GM13976 (cell line): ENCODE measurements at regions not wholly inside any gene's neighbourhood (a gene's known extent, or its start where the extent isn't known, plus 50 kb on each side); places are given as distances from the start of the nearest gene placed in this dataset.
"Not testable (repeated sequence)": the region's sequence is repeated elsewhere in the genome, so short reads cannot be mapped to it uniquely, and the experiment has no call there.

ENCODE experiments used
- DNase-seq: peaks from one replicate; pipeline ENCODE4 v3.0.0; 2012; ENCODE audit warnings: low spot score
- in situ Hi-C: fragments of 300-500 bp; cut with MboI; formaldehyde crosslinking; loops from one replicate; pipeline ENCODE4 v1.12.0; 2022; ENCODE audit warnings: low sequenced_read_pairs, mixed read lengths, inconsistent platforms; ENCODE audit not compliant: unreplicated experiment
- TF ChIP-seq, protein P1 (sequence below): IDR thresholded peaks from 2 replicates; pipeline ENCODE4 v1.5.1; 2012; ENCODE audit warnings: borderline replicate concordance, mild to moderate bottlenecking; ENCODE audit not compliant: insufficient read depth; ENCODE audit errors: extremely low read depth, missing control alignments, control extremely low read depth

DNA sequence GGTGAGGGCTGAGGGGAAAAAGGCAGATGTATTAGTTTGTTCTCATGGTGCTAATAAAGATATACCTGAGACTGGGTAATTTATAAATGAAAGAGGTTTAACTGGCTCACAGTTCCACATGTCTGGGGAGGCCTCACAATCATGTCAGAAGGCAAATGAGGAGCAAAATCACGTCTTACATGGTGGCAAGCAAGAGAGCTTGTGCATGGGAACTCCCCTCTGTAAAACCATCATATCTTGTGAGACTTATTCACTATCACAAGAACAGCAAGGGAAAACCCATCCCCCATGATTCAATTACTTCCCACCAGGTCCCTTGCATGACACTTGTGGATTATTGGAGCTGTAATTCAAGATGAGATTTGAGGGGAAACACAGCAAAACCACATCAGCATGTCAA is 1220.9 kb downstream of the GALC start:
- TF ChIP-seq, protein P1, sequence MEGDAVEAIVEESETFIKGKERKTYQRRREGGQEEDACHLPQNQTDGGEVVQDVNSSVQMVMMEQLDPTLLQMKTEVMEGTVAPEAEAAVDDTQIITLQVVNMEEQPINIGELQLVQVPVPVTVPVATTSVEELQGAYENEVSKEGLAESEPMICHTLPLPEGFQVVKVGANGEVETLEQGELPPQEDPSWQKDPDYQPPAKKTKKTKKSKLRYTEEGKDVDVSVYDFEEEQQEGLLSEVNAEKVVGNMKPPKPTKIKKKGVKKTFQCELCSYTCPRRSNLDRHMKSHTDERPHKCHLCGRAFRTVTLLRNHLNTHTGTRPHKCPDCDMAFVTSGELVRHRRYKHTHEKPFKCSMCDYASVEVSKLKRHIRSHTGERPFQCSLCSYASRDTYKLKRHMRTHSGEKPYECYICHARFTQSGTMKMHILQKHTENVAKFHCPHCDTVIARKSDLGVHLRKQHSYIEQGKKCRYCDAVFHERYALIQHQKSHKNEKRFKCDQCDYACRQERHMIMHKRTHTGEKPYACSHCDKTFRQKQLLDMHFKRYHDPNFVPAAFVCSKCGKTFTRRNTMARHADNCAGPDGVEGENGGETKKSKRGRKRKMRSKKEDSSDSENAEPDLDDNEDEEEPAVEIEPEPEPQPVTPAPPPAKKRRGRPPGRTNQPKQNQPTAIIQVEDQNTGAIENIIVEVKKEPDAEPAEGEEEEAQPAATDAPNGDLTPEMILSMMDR: no peak
- no peak for DNase-seq
- in situ Hi-C loops: no loop called here

DNA sequence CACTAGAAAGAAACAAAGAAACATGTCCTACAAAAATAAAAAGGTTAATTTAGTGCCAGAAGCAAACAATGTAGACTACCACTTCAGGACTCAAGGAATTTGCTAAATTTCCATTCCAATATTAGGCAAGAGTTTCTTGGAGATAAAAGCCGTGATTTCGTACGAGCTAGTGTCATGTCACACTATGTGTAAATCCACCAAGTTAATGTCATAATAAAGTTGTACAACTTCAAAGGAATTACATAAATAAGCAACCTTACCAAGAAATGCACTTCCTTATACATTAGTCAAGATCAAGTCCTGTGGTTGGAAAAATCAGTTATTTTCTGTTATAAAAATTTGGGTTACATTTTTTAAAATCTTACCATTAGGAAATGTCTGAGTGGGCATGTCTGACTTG is 1222.8 kb downstream of the GALC start:
- no peak for DNase-seq
- TF ChIP-seq, protein P1: no peak
- in situ Hi-C loops: no loop called here

DNA sequence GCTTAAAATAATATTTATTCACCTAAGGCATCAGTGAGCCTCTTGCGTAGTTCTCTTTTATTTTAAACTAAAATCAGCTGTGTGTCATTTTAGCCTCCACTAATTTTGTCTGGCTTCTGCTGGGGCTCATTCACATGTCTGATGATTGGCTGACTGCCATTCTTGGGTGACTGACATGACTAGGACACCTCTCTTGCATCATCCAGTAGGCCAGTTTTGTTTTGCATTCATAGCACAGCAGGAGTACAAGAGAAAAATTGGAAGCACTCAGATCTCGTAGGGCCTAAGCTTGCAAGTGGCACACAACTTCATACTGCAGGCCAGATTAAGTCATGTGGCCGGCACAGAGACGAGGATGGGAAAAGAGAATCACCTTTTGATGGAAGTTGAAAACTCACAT is 1226.5 kb downstream of the GALC start:
- in situ Hi-C loops: no loop called here
- no peak for DNase-seq
- TF ChIP-seq, protein P1: no peak

DNA sequence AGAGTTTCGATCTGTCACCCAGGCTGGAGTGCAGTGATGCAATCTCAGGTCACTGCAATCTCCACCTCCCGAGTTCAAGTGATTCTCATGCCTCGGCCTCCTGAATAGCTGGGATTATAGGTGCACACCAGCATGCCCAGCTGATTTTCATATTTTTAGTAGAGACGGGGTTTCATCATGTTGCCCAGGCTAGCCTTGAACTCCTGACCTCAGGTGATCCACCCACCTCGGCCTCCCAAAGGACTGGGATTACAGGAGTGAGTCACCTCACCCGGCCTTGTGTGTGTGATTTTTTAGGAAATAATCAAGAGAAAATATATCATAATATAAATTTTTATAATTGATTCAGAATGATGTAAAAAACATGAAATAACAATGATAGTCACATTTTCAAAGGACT is 1231.4 kb downstream of the GALC start:
- TF ChIP-seq, protein P1: no peak
- no peak for DNase-seq
- in situ Hi-C loops: no loop called here

DNA sequence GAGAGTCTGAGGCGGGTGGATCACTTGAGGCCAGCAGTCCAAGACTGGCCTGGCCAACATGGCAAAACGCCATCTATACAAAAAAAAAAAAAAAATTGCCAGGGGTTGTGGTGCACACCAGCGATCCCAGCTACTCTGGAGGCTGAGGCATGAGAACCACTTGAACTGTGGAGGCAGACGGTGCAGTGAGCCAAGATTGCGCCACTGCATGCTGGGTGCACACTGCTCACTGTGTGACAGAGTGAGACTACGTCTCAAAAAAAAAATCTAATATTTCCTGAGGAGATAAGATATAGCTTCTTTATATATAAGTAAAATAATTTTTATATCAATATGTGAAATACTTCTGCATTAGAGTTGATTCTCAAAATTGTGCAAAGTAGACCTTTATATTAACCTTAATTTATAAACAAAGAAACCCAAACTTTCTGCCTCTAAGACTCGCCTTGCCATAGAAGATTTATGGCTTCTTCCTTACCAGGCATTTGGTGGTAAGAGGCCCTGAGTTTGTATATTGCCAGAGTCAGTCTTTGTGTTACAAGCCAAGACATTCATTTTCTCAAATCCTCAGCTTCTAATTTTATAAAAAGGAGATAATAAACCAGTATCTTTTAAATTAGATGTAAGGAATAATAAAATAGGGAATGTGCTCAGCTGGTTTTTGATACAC is 1226.7 kb downstream of the FLRT2 start:
- TF ChIP-seq, protein P1: no peak
- in situ Hi-C loops: no loop called here
- no peak for DNase-seq

DNA sequence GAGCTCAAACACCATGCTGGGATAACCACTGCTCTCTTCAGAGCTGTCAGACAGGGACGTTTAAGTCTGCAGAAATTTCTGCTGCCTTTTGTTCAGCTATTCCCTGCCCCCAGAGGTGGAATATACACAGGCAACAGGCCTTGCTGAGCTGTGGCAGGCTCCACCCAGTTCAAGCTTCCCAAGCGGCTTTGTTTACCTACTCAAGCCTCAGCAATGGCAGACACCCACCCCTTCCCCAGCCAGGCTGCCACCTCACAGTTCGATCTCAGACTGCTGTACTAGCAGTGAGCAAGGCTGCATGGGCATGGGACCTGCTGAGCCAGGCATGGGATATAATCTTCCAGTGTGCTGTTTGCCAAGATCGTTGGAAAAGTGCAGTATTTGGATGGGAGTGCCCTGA is 1220.5 kb downstream of the FLRT2 start:
- DNase-seq, in situ Hi-C loops: not testable (repeated sequence)

DNA sequence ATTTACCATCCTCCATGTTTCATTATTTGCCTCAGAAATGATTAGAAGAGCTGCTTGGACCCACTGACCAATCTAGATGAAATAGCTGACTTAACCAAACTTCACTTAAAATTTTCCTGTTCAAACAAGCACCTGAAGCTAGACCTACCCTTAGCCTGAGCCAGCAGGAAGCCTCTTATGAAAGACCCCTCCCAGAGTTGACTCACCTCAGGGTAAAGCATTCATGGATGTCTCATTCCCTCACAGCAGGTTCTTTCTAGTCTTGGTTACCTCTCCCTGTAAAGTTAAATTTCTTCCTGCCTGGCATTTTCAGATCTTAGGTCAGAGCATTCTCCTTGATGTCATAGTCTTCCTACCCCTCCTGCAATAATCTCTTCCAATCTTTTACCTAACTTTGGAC is 1209.8 kb downstream of the FLRT2 start:
- no peak for DNase-seq
- TF ChIP-seq, protein P1: no peak
- in situ Hi-C loops: no loop called here

DNA sequence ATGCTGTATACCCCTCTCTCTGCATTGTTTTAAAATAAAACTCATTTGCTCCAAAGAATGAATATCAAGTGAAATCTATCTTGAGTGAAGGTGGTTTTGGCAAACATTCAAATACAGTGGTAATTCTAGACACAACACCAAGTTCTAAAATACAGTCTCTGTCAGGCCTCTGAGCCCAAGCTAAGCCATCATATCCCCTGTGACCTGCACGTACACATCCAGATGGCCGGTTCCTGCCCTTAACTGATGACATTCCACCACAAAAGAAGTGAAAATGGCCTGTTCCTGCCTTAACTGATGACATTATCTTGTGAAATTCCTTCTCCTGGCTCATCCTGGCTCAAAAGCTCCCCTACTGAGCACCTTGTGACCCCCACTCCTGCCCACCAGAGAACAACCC is 1201.5 kb downstream of the FLRT2 start:
- in situ Hi-C loops, DNase-seq: not testable (repeated sequence)
